GM12878 (cell line): ENCODE measurements at regions not wholly inside any gene's neighbourhood (a gene's known extent, or its start where the extent isn't known, plus 50 kb on each side); places are given as distances from the start of the nearest gene placed in this dataset.

Experiments used
- BCLAF1 ChIP-seq: fragments of 450-650 bp; IDR thresholded peaks from 2 replicates; pipeline ENCODE4 v1.6.1; 2017; ENCODE audit warnings: antibody characterized with exemption, mild to moderate bottlenecking, moderate library complexity
- BRCA1 ChIP-seq: IDR thresholded peaks from 2 replicates; pipeline ENCODE4 v1.6.1; 2011; ENCODE audit warnings: low read depth, low read length, improper control_type of control experiment
- CHD2 ChIP-seq: IDR thresholded peaks from 2 replicates; pipeline ENCODE4 v1.6.1; 2011; ENCODE audit warnings: low read depth, low read length, improper control_type of control experiment, borderline replicate concordance
- CTCF ChIP-seq, 3 experiments: IDR thresholded peaks in 2 of 3; conservative IDR thresholded peaks in 1 of 3; 2 replicates each; pipeline ENCODE4 v1.5.1; 2011; ENCODE audit warnings: low read depth in 3 of 3, low read length in 3 of 3, mild to moderate bottlenecking in 3 of 3, control low read depth in 2 of 3, moderate library complexity in 2 of 3, inconsistent platforms in 1 of 3, mixed read lengths in 1 of 3; ENCODE audit not compliant: control insufficient read depth in 2 of 3, insufficient read depth in 1 of 3; ENCODE audit errors: extremely low read depth in 1 of 3
- E2F8 ChIP-seq: fragments of 450-650 bp; IDR thresholded peaks from 2 replicates; pipeline ENCODE4 v1.6.1; 2018; ENCODE audit warnings: mild to moderate bottlenecking, low read depth, moderate library complexity; ENCODE audit not compliant: partially characterized antibody
- EZH2 ChIP-seq: IDR thresholded peaks from 2 replicates; pipeline ENCODE4 v1.6.1; 2012; ENCODE audit warnings: low read depth, mild to moderate bottlenecking, control low read depth, inconsistent platforms, low read length, borderline replicate concordance; ENCODE audit not compliant: control insufficient read depth
- GABPA ChIP-seq: IDR thresholded peaks from 2 replicates; pipeline ENCODE4 v1.6.1; 2014; ENCODE audit warnings: antibody characterized with exemption, low read depth, mild to moderate bottlenecking, inconsistent platforms
- MAX ChIP-seq: IDR thresholded peaks from 2 replicates; pipeline ENCODE4 v1.6.1; 2012; ENCODE audit warnings: low read depth, low read length, improper control_type of control experiment
- POLR2A ChIP-seq: IDR thresholded peaks from 2 replicates; pipeline ENCODE4 v1.6.1; 2011; ENCODE audit warnings: low read depth, mild to moderate bottlenecking, low read length
- POU2F2 ChIP-seq: IDR thresholded peaks from 3 replicates; pipeline ENCODE4 v1.6.1; 2011; ENCODE audit warnings: low read depth, mild to moderate bottlenecking, low read length, borderline replicate concordance
- REST ChIP-seq: IDR thresholded peaks from 2 replicates; pipeline ENCODE4 v1.6.1; 2012; ENCODE audit warnings: mild to moderate bottlenecking, low read depth, low read length
- TAF1 ChIP-seq: IDR thresholded peaks from 2 replicates; pipeline ENCODE4 v1.6.1; 2011; ENCODE audit warnings: mild to moderate bottlenecking, low read depth, low read length, borderline replicate concordance
- TCF12 ChIP-seq: IDR thresholded peaks from 2 replicates; pipeline ENCODE4 v1.6.1; 2011; ENCODE audit warnings: low read depth, mild to moderate bottlenecking, low read length

GRCh38 chr11:28815110-28815509 lies 706.9 kb downstream of the METTL15 start:
- TF ChIP-seq EZH2 (no peak), CTCF (IDR thresholded peaks at IDR 0.05 in 2 of 3, conservative IDR thresholded peaks at IDR 0.05 in 1 of 3; ENCODE audit: control insufficient read depth in 2 of 3, extremely low read depth in 1 of 3, insufficient read depth in 1 of 3, low read depth in 3 of 3, low read length in 3 of 3) (no peak), TCF12 (no peak), CHD2 (no peak), BCLAF1 (no peak), POLR2A (no peak), E2F8 (no peak), POU2F2 (no peak), MAX (no peak), GABPA (no peak), REST (no peak), TAF1 (no peak), BRCA1 (no peak)
